GM18517 (cell line): ENCODE measurements at regions not wholly inside any gene's neighbourhood (a gene's known extent, or its start where the extent isn't known, plus 50 kb on each side); places are given as distances from the start of the nearest gene placed in this dataset.

Experiments
- ATAC-seq: cut with Tn5 transposase; IDR thresholded peaks from one replicate; pipeline ENCODE4 v1.9.1; 2021; ENCODE audit warnings: mild to moderate bottlenecking, moderate library complexity; ENCODE audit not compliant: unreplicated experiment

- ATAC-seq = no peak
These were observed 1110.2 kb downstream of the GALC start for GRCh38 chr14:86882818-86883217.

- no peak for ATAC-seq
These were observed 1127.0 kb downstream of the GALC start for GRCh38 chr14:86865934-86866333.

GRCh38 chr14:86858591-86858990 is 1134.4 kb downstream of the GALC start:
- no peak for ATAC-seq

GRCh38 chr14:86858031-86858430 is 1135.0 kb downstream of the GALC start:
- no peak for ATAC-seq

- ATAC-seq = no peak
These were observed 1140.5 kb downstream of the GALC start for GRCh38 chr14:86852530-86852929.

GRCh38 chr14:86847140-86847539 is 1145.8 kb downstream of the GALC start:
- ATAC-seq = no peak

GRCh38 chr14:86838363-86838762 is 1154.6 kb downstream of the GALC start:
- ATAC-seq = no peak

GRCh38 chr14:86826661-86827060 is 1166.3 kb downstream of the GALC start:
- ATAC-seq = no peak

- ATAC-seq = no peak
These were observed 1168.8 kb downstream of the GALC start for GRCh38 chr14:86824167-86824566.

GRCh38 chr14:86823581-86823980 is 1169.4 kb downstream of the GALC start:
- no peak for ATAC-seq

- ATAC-seq = no peak
These were observed 1177.6 kb downstream of the GALC start for GRCh38 chr14:86815341-86815740.

- ATAC-seq = no peak
These were observed 1190.3 kb downstream of the GALC start for GRCh38 chr14:86802726-86803125.

GRCh38 chr14:86799244-86799647 is 1193.7 kb downstream of the GALC start:
- ATAC-seq = no peak

- no peak for ATAC-seq
These were observed 1194.7 kb downstream of the GALC start for GRCh38 chr14:86798330-86798729.

- no peak for ATAC-seq
These were observed 1196.0 kb downstream of the GALC start for GRCh38 chr14:86797075-86797351.

- no peak for ATAC-seq
These were observed 1196.5 kb downstream of the GALC start for GRCh38 chr14:86796221-86797074.

- no peak for ATAC-seq
These were observed 1198.3 kb downstream of the GALC start for GRCh38 chr14:86794689-86795088.

GRCh38 chr14:86790408-86791364 is 1202.3 kb downstream of the GALC start:
- ATAC-seq = no peak

- ATAC-seq = no peak
These were observed 1204.8 kb downstream of the GALC start for GRCh38 chr14:86788224-86788623.

- ATAC-seq = no peak
These were observed 1205.3 kb downstream of the GALC start for GRCh38 chr14:86787717-86788116.

- no peak for ATAC-seq
These were observed 1210.8 kb downstream of the GALC start for GRCh38 chr14:86782092-86782580.
